ENCODE measurements at regions not wholly inside any gene's neighbourhood (a gene's known extent, or its start where the extent isn't known, plus 50 kb on each side); places are given as distances from the start of the nearest gene placed in this dataset.

GRCh38 chr9:13970018-13970417 is 343.9 kb downstream of the NFIB start (continued):
- TF ChIP-seq NR2C2 (IDR thresholded peaks at IDR 0.05; ENCODE audit: borderline replicate concordance, control insufficient read depth, insufficient read length, low read depth), result no peak
- TF ChIP-seq STAT3 (IDR thresholded peaks at IDR 0.05; ENCODE audit: low read depth, low read length), result no peak
- TF ChIP-seq ZNF622 (IDR thresholded peaks at IDR 0.05), result no peak
- TF ChIP-seq SREBF2 (IDR thresholded peaks at IDR 0.05; ENCODE audit: low read length), result no peak

DNA sequence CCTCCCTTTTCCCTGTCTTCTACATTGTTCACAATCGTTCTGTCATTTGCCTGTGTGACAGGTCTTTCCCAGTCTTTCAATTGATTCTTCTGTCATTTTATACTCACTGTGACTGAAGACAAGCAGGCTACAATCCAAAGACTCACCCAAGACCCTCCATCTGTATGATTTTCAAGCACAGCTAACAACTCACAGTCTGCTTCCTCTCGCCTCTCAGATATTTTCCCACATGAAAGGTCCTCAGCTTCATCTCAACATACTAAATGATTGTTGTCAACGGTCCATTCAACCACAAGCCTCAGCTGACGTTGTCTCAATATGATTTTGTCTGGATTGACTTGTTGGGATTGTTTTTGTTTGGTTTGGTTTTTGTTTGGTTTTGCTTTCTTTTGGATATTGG is 346.5 kb downstream of the NFIB start:
- POLR2A ChIA-PET, result no interaction called here
- no peak for ATAC-seq

More for the DNA sequence above, 346.5 kb downstream of the NFIB start:
- Histone ChIP-seq H3K4me2 (ENCODE audit: control insufficient read depth, insufficient read depth) (no peak overlapping the region), H4K20me1 (ENCODE audit: control insufficient read depth, insufficient read depth) (no peaks in the 10 kb centered on the region), H3K4me3 (no peak overlapping the region), H2AFZ (ENCODE audit: control insufficient read depth, low read depth, low read length) (no peak overlapping the region), H3K9me3 (replicated peaks; ENCODE audit: control insufficient read depth, insufficient read depth, low read length) (no peaks in the 10 kb centered on the region), H3K27ac (ENCODE audit: control insufficient read depth, insufficient read depth) (no peak overlapping the region), H3K79me2 (ENCODE audit: control insufficient read depth, insufficient read depth, low read length) (no peaks in the 10 kb centered on the region), H3K36me3 (ENCODE audit: control insufficient read depth in 2 of 2, insufficient read depth in 2 of 2, low read length in 1 of 2) (no peaks in the 10 kb centered on the region), H3K27me3 (replicated peaks in 1 of 2; ENCODE audit: control insufficient read depth in 2 of 2, insufficient read depth in 2 of 2, low read length in 1 of 2) (no peaks in the 10 kb centered on the region), H3K4me1 (ENCODE audit: control insufficient read depth, insufficient read depth, low read length) (no peaks in the 10 kb centered on the region), H3K9ac (ENCODE audit: control insufficient read depth, insufficient read depth, low read length) (no peak overlapping the region)
- no peak for TF ChIP-seq FOXM1 (IDR thresholded peaks at IDR 0.05; ENCODE audit: low read depth, low read length)
- no peak for TF ChIP-seq RELA (IDR thresholded peaks at IDR 0.05; ENCODE audit: borderline replicate concordance, partially characterized antibody)
- 0 out of 2 replicates have a peak, but pooled peaks have one; percentile 40 for TF ChIP-seq BCL11A (IDR thresholded peaks at IDR 0.05; ENCODE audit: low read depth, low read length)
- no peak for TF ChIP-seq MEF2B (IDR thresholded peaks at IDR 0.05; ENCODE audit: partially characterized antibody, poor library complexity, severe bottlenecking)
- TF ChIP-seq PAX8 (IDR thresholded peaks at IDR 0.05), result no peak
- TF ChIP-seq NFYB (IDR thresholded peaks at IDR 0.05; ENCODE audit: insufficient read depth, low read depth, low read length), result no peak
- TF ChIP-seq TCF7 (IDR thresholded peaks at IDR 0.05; ENCODE audit: borderline replicate concordance), result peak; percentile 38; the same call in 1 of the 2 replicates
- TF ChIP-seq NFIC (IDR thresholded peaks at IDR 0.05; ENCODE audit: low read depth, low read length), result no peak
- peak; percentile 66; the same call in 1 of the 2 replicates for TF ChIP-seq RUNX3 (IDR thresholded peaks at IDR 0.05; ENCODE audit: low read length)
- TF ChIP-seq PAX5 (IDR thresholded peaks at IDR 0.05; ENCODE audit: borderline replicate concordance, low read depth, low read length), result no peak
- 1% methylated on average over 4 of the region's 4 CpGs for WGBS (ENCODE audit: insufficient coverage, insufficient replicate concordance, low lambda C conversion rate, missing lambda C conversion rate)
- intact Hi-C loops (cut with micrococcal nuclease; ENCODE audit: unreplicated experiment) (no loop called here), in situ Hi-C loops (cut with MboI) (no loop called here)
- no peak for DNase-seq (ENCODE audit: low read depth, low spot score)
- SMC1A ChIA-PET (ENCODE audit: uncharacterized antibody, unreplicated experiment), result interaction anchor here (1.3 to 1.5 kb wide), 2 partner anchors 11 to 12 kb away, joined by 3 read pairs; no protein-coding TSS in a partner anchor
- CTCF ChIA-PET, result no interaction called here
- RAD21 ChIA-PET (ENCODE audit: unreplicated experiment), result no interaction called here
- no TSS peak for BruUV-seq (replicated peaks)
- no peak for FAIRE-seq
